ENCODE measurements at regions not wholly inside any gene's neighbourhood (a gene's known extent, or its start where the extent isn't known, plus 50 kb on each side); places are given as distances from the start of the nearest gene placed in this dataset.

DNA sequence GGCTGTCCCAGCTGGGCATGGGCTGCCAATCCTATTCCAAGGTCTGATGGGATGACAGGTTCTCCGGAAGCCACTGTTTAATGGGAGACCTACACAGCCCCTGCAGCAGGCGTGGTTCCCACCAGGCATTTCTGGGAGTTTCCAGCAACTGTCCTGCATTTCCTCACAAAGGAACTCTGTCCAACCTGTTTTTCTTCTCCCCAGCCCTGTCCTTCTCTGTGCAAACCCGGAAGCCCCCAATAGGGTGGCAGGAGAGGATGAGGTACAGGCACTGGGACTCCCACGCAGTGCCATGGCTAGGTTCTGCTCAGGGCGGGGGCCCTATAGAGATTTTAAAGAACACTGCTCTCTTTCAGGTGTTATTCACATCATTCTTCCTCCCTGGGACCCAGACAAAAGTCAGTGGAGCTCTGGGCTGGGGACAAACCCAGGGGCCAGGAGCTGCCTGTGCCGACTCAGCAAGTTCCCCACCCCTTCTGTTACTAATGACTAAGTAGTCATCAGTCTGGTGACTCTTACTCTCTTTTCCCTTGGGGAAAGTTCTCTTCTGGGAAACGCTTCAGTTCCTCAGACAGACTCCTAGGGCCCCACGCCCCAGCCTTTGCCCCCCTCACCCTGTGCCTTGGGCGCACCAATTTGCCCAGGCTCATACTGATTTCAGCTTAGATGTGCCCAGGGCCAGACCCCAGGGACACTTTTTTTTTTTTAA lies 97.7 kb downstream of the CD47 start:
- intact Hi-C loops (cut with DNase I; ENCODE audit: low total_unique reads): no loop called here
- TF ChIP-seq, protein P1, sequence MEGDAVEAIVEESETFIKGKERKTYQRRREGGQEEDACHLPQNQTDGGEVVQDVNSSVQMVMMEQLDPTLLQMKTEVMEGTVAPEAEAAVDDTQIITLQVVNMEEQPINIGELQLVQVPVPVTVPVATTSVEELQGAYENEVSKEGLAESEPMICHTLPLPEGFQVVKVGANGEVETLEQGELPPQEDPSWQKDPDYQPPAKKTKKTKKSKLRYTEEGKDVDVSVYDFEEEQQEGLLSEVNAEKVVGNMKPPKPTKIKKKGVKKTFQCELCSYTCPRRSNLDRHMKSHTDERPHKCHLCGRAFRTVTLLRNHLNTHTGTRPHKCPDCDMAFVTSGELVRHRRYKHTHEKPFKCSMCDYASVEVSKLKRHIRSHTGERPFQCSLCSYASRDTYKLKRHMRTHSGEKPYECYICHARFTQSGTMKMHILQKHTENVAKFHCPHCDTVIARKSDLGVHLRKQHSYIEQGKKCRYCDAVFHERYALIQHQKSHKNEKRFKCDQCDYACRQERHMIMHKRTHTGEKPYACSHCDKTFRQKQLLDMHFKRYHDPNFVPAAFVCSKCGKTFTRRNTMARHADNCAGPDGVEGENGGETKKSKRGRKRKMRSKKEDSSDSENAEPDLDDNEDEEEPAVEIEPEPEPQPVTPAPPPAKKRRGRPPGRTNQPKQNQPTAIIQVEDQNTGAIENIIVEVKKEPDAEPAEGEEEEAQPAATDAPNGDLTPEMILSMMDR (IDR thresholded peaks at IDR 0.05): no peak
- TF ChIP-seq POLR2A (IDR thresholded peaks at IDR 0.05): no peak
- Histone ChIP-seq H3K36me3 (no peaks in the 10 kb centered on the region), H3K9me3 (no peaks in the 10 kb centered on the region), H3K27ac (no peak overlapping the region), H3K4me1 (no peaks in the 10 kb centered on the region), H3K27me3 (no peaks in the 10 kb centered on the region), H3K4me3 (no peak overlapping the region)
- DNase-seq: no peak

DNA sequence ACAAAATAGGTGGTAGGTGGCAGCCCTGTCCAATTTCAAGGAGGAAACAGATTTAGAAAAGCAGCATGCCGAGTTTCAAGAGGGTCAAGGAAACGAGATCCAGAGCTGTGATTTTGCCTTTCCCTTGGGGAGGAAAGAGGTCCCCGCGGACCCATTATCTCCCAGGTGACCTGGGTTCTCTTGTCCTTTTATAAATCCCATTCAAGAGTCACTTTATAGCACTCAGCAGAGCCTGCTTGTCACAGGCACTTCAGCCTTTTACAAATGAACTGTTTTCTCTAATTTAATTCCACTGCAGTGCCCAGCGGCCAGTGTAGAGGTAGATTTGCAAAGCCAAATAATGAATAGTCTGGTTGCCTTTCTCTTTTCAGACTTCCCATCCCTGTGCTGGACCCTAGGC lies 99.9 kb downstream of the CD47 start:
- TF ChIP-seq, protein P1 (IDR thresholded peaks at IDR 0.05): no peak
- no peak for TF ChIP-seq POLR2A (IDR thresholded peaks at IDR 0.05)
- Histone ChIP-seq H3K27me3 (no peaks in the 10 kb centered on the region), H3K9me3 (no peaks in the 10 kb centered on the region), H3K36me3 (no peaks in the 10 kb centered on the region), H3K4me3 (no peak overlapping the region), H3K27ac (no peak overlapping the region), H3K4me1 (peaks cover 0 to 3% of the 10 kb centered on the region in 2 donors)
- intact Hi-C loops (cut with DNase I; ENCODE audit: low total_unique reads): no loop called here
- DNase-seq: no peak

DNA sequence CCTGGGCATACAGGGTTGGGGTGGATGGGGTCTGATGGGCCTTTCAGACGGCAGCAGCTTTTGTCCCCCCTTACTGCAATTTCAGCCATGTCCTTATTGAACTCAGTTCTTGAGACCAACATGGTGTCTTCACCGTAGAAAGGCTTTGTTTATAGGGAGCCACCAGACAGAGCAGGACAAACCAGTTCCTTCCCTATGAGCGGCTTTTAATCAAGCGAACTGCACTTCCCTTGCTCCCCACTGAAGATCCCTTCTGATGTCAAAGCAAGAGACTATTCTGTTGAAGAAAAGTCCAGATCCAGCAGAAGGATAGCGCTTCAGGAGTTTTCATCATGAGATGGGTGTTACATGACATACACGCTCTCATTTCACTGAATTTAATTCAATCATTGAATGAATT lies 100.4 kb downstream of the CD47 start:
- peaks cover 0 to 5% of the 10 kb centered on the region in 2 donors for H3K4me1 ChIP-seq
- H3K36me3 ChIP-seq: no peaks in the 10 kb centered on the region
- H3K9me3 ChIP-seq: no peaks in the 10 kb centered on the region
- no peak for TF ChIP-seq POLR2A (IDR thresholded peaks at IDR 0.05)
- TF ChIP-seq, protein P1 (IDR thresholded peaks at IDR 0.05): no peak
- H3K4me3 ChIP-seq: no peak overlapping the region
- intact Hi-C loops (cut with DNase I; ENCODE audit: low total_unique reads): no loop called here
- H3K27me3 ChIP-seq: no peaks in the 10 kb centered on the region
- no peak for DNase-seq
- no peak overlapping the region for H3K27ac ChIP-seq

DNA sequence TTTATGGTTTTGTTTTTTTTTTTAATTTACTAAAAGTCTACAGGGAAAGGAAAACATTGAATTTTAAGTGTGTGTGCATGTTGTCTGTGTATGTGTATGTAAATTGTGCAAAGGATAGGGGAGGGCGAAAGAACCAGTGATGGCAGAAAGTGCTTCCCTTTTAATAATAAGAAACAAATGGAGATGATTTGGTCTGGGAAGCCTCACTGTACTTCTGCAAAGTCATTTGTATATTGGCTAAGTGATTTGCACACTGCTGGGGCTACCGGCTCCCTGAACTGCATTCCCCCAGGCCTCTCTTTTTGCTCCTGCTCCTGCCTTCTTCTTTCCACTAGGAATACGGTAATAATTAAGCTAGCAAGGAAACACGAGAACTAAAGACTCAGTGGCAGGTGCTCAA lies 101.2 kb downstream of the CD47 start:
- no peak for DNase-seq

More for the DNA sequence above, 101.2 kb downstream of the CD47 start:
- TF ChIP-seq POLR2A (IDR thresholded peaks at IDR 0.05): no peak
- TF ChIP-seq, protein P1 (IDR thresholded peaks at IDR 0.05): no peak
- Histone ChIP-seq H3K4me3 (no peak overlapping the region), H3K27me3 (no peaks in the 10 kb centered on the region), H3K27ac (no peak overlapping the region), H3K4me1 (peaks cover 0 to 7% of the 10 kb centered on the region in 2 donors), H3K9me3 (no peaks in the 10 kb centered on the region), H3K36me3 (no peaks in the 10 kb centered on the region)
- intact Hi-C loops (cut with DNase I; ENCODE audit: low total_unique reads): no loop called here

Measured in uterus (tissue), 3 donors.